ENCODE measurements at regions not wholly inside any gene's neighbourhood (a gene's known extent, or its start where the extent isn't known, plus 50 kb on each side); places are given as distances from the start of the nearest gene placed in this dataset.
A peak's percentile ranks its signal among the peaks of the same experiment; 100 is the strongest.

GRCh38 chr11:35063488-35063931, 75.5 kb upstream of the CD44 start:
- no TSS peak for BruUV-seq (replicated peaks)
- intact Hi-C loops (cut with micrococcal nuclease; ENCODE audit: unreplicated experiment), result loop anchor here (5.0 kb wide), 1 partner anchor 119 kb away; no protein-coding TSS in a partner anchor
- TF ChIP-seq CTCF (conservative IDR thresholded peaks at IDR 0.05; ENCODE audit: low read length) (no peak), EZH2phosphoT487 (IDR thresholded peaks at IDR 0.05; ENCODE audit: borderline replicate concordance, low read depth, low read length) (no peak)
- Histone ChIP-seq H3K9me2 (ENCODE audit: insufficient read depth, low read length) (0 out of 2 replicates have a peak, but pooled peaks cover 3% of the 10 kb centered on the region), H3K27ac (ENCODE audit: low read depth, low read length, poor library complexity, severe bottlenecking) (no peak overlapping the region), H3K4me2 (ENCODE audit: low read length) (no peak overlapping the region), H2AFZ (ENCODE audit: low read length) (no peak overlapping the region), H3K4me1 (ENCODE audit: insufficient read depth, low read length, poor library complexity, severe bottlenecking) (peaks cover 14% of the 10 kb centered on the region), H3K36me3 (ENCODE audit: insufficient read depth, low read length) (no peaks in the 10 kb centered on the region), H4K20me1 (ENCODE audit: insufficient read depth, low read length) (no peaks in the 10 kb centered on the region), H3K4me3 (ENCODE audit: low read depth, low read length, poor library complexity, severe bottlenecking) (no peak overlapping the region), H3K9me3 (ENCODE audit: low read length) (0 out of 2 replicates have a peak, but pooled peaks cover 2% of the 10 kb centered on the region), H3K79me2 (ENCODE audit: insufficient read depth, low read depth, low read length) (no peaks in the 10 kb centered on the region)
- DNase-seq (ENCODE audit: low spot score), result no peak
- CTCF ChIA-PET (ENCODE audit: unreplicated experiment), result no interaction called here
- POLR2A ChIA-PET, result interaction anchor here (0.9 to 1.9 kb wide), 6 partner anchors 8 to 55 kb away, joined by 3 to 5 read pairs (median 3); no protein-coding TSS in a partner anchor

DNA sequence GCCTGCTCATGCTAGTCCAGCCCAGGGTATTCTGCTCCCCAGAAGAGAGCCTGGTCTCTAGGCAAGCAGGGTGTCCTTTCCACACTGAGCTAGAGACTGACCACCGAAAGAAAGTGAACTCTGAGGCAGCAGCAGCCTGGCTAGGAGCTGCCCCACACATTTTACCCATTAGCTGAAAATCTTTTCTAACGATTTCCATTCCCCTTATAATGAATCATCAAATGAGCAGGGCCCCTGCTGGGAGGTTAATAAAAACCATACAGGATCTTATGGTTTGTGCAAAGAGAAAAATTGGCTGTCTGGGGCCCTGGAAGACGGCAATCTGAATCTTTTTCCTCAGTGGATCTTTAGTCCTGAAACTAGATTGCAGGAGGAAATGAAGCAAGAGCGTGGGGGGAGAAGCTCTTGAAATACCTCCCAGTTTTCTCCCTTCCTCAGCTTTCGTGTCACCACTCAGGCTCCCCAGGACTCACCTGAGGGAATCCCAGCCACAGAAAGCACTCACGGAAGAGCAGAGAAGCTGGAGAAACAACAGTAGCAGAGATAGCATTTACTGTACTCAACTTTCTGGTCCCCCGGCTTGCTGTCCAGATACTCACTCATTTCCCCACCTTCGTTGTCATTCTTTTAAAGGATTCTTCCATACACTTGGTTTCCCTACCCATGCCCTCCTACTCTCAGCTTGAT, 74.7 kb upstream of the CD44 start:
- Histone ChIP-seq H3K4me1 (ENCODE audit: insufficient read depth, low read length, poor library complexity, severe bottlenecking) (peaks cover 7% of the 10 kb centered on the region), H3K9me2 (ENCODE audit: insufficient read depth, low read length) (0 out of 2 replicates have a peak, but pooled peaks cover 4% of the 10 kb centered on the region), H3K4me3 (ENCODE audit: low read depth, low read length, poor library complexity, severe bottlenecking) (no peak overlapping the region), H3K27ac (ENCODE audit: low read depth, low read length, poor library complexity, severe bottlenecking) (no peak overlapping the region), H3K79me2 (ENCODE audit: insufficient read depth, low read depth, low read length) (no peaks in the 10 kb centered on the region), H3K4me2 (ENCODE audit: low read length) (no peak overlapping the region), H3K9me3 (ENCODE audit: low read length) (no peaks in the 10 kb centered on the region), H3K36me3 (ENCODE audit: insufficient read depth, low read length) (no peaks in the 10 kb centered on the region), H4K20me1 (ENCODE audit: insufficient read depth, low read length) (no peaks in the 10 kb centered on the region), H2AFZ (ENCODE audit: low read length) (peak overlapping the region; percentile 22; the same call in 1 of the 2 replicates)
- ChIA-PET POLR2A (interaction anchor here (0.6 to 1.5 kb wide), 6 partner anchors 8 to 54 kb away, joined by 3 to 5 read pairs (median 3); no protein-coding TSS in a partner anchor), CTCF (ENCODE audit: unreplicated experiment) (no interaction called here)
- intact Hi-C loops (cut with micrococcal nuclease; ENCODE audit: unreplicated experiment), result loop anchor here (5.0 kb wide), 1 partner anchor 118 kb away; no protein-coding TSS in a partner anchor
- no TSS peak for BruUV-seq (replicated peaks)
- TF ChIP-seq CTCF (conservative IDR thresholded peaks at IDR 0.05; ENCODE audit: low read length) (no peak), EZH2phosphoT487 (IDR thresholded peaks at IDR 0.05; ENCODE audit: borderline replicate concordance, low read depth, low read length) (no peak)
- no peak for DNase-seq (ENCODE audit: low spot score)

DNA sequence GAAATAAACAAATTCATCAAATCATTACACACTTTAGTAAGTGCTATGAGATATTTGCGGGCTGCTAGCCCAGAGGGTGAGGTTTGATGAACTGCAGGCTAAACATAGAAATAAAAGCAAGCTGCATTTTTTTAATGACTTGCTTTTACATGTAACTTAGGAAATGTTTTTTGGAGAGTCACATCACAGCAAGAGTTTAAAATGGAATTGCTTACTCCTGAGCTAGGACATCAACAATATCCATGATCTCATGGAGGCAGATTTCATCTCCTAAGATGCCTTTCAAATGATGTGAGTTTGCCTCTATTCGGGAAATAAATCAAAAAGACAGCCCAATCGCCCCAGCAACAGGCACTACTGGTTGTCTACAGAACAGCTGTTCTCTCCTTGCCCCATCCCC, 73.4 kb upstream of the CD44 start:
- H3K4me3 ChIP-seq (ENCODE audit: low read depth, low read length, poor library complexity, severe bottlenecking), result no peak overlapping the region
- H3K4me2 ChIP-seq (ENCODE audit: low read length), result no peak overlapping the region
- 0 out of 2 replicates have a peak, but pooled peaks cover 4% of the 10 kb centered on the region for H3K9me2 ChIP-seq (ENCODE audit: insufficient read depth, low read length)
- peaks cover 11% of the 10 kb centered on the region; the same call in 1 of the 2 replicates for H3K9me3 ChIP-seq (ENCODE audit: low read length)
- no peak overlapping the region for H2AFZ ChIP-seq (ENCODE audit: low read length)
- H3K27ac ChIP-seq (ENCODE audit: low read depth, low read length, poor library complexity, severe bottlenecking), result no peak overlapping the region
- intact Hi-C loops (cut with micrococcal nuclease; ENCODE audit: unreplicated experiment), result no loop called here
- CTCF ChIA-PET (ENCODE audit: unreplicated experiment), result no interaction called here
- H4K20me1 ChIP-seq (ENCODE audit: insufficient read depth, low read length), result no peaks in the 10 kb centered on the region
- no TSS peak for BruUV-seq (replicated peaks)
- POLR2A ChIA-PET, result interaction anchor here (0.6 to 0.8 kb wide), 2 partner anchors 23 to 100 kb away, joined by 3 read pairs; no protein-coding TSS in a partner anchor
- no peak for TF ChIP-seq EZH2phosphoT487 (IDR thresholded peaks at IDR 0.05; ENCODE audit: borderline replicate concordance, low read depth, low read length)
- TF ChIP-seq CTCF (conservative IDR thresholded peaks at IDR 0.05; ENCODE audit: low read length), result no peak
- H3K79me2 ChIP-seq (ENCODE audit: insufficient read depth, low read depth, low read length), result no peaks in the 10 kb centered on the region
- no peaks in the 10 kb centered on the region for H3K36me3 ChIP-seq (ENCODE audit: insufficient read depth, low read length)
- no peak for DNase-seq (ENCODE audit: low spot score)
- no peaks in the 10 kb centered on the region for H3K4me1 ChIP-seq (ENCODE audit: insufficient read depth, low read length, poor library complexity, severe bottlenecking)
